GM19035 (cell line): ENCODE measurements at regions not wholly inside any gene's neighbourhood (a gene's known extent, or its start where the extent isn't known, plus 50 kb on each side); places are given as distances from the start of the nearest gene placed in this dataset.

Experiments used
- ATAC-seq: cut with Tn5 transposase; IDR thresholded peaks from one replicate; pipeline ENCODE4 v1.9.1; 2021; ENCODE audit not compliant: unreplicated experiment

- ATAC-seq: no peak
Measured at GRCh38 chr6:81484251-81484650, 268.2 kb downstream of the TENT5A start.

- no peak for ATAC-seq
Measured at GRCh38 chr6:81480139-81480538, 272.3 kb downstream of the TENT5A start.

- ATAC-seq: no peak
Measured at GRCh38 chr6:81476881-81477280, 275.6 kb downstream of the TENT5A start.

- no peak for ATAC-seq
Measured at GRCh38 chr6:81475646-81476045, 276.8 kb downstream of the TENT5A start.

GRCh38 chr6:81465859-81466258 is 286.6 kb downstream of the TENT5A start:
- no peak for ATAC-seq

GRCh38 chr6:81456416-81456815 is 296.1 kb downstream of the TENT5A start:
- ATAC-seq: no peak

GRCh38 chr6:81455641-81456040 is 296.8 kb downstream of the TENT5A start:
- no peak for ATAC-seq

GRCh38 chr6:81451787-81452186 is 300.7 kb downstream of the TENT5A start:
- ATAC-seq: peak; percentile 98

GRCh38 chr6:81450180-81450579 is 302.3 kb downstream of the TENT5A start:
- no peak for ATAC-seq

GRCh38 chr6:81446509-81446908 is 306.0 kb downstream of the TENT5A start:
- ATAC-seq: no peak

- ATAC-seq: no peak
Measured at GRCh38 chr6:81439417-81439816, 313.1 kb downstream of the TENT5A start.

GRCh38 chr6:81436990-81437389 is 315.5 kb downstream of the TENT5A start:
- ATAC-seq: no peak

GRCh38 chr6:81413306-81413705 is 339.2 kb downstream of the TENT5A start:
- no peak for ATAC-seq

GRCh38 chr6:81401970-81402690 is 350.4 kb downstream of the TENT5A start:
- ATAC-seq: no peak

- ATAC-seq: no peak
Measured at GRCh38 chr6:81396916-81397315, 355.6 kb downstream of the TENT5A start.

- no peak for ATAC-seq
Measured at GRCh38 chr6:81387163-81387562, 365.3 kb downstream of the TENT5A start.

GRCh38 chr6:81384921-81385320 is 367.6 kb downstream of the TENT5A start:
- ATAC-seq: no peak

- no peak for ATAC-seq
Measured at GRCh38 chr6:81383472-81383871, 369.0 kb downstream of the TENT5A start.

- no peak for ATAC-seq
Measured at GRCh38 chr6:81382852-81383251, 369.6 kb downstream of the TENT5A start.

- ATAC-seq: no peak
Measured at GRCh38 chr6:81381382-81381916, 371.0 kb downstream of the TENT5A start.

- no peak for ATAC-seq
Measured at GRCh38 chr6:81380718-81381338, 371.7 kb downstream of the TENT5A start.

- no peak for ATAC-seq
Measured at GRCh38 chr6:81376745-81377144, 375.7 kb downstream of the TENT5A start.
